Neuron (in vitro differentiated cells): ENCODE measurements at regions not wholly inside any gene's neighbourhood (a gene's known extent, or its start where the extent isn't known, plus 50 kb on each side); places are given as distances from the start of the nearest gene placed in this dataset.

Experiments used
- H2AFZ ChIP-seq: one replicate; pipeline ENCODE4 v1.6.1; 2013; ENCODE audit warnings: low read depth, mild to moderate bottlenecking, inconsistent platforms, low read length, moderate library complexity
- H3K27me3 ChIP-seq: one replicate; pipeline ENCODE4 v1.6.1; 2013; ENCODE audit warnings: low read length; ENCODE audit not compliant: insufficient read depth
- H3K36me3 ChIP-seq: one replicate; pipeline ENCODE4 v1.6.1; 2013; ENCODE audit warnings: low read length; ENCODE audit not compliant: insufficient read depth
- H3K4me1 ChIP-seq: one replicate; pipeline ENCODE4 v1.6.1; 2013; ENCODE audit warnings: low read length; ENCODE audit not compliant: insufficient read depth
- H3K4me3 ChIP-seq: 2 replicates; pipeline ENCODE4 v1.5.1; 2013; ENCODE audit warnings: mild to moderate bottlenecking, low read length, moderate library complexity
- H3K9me3 ChIP-seq: one replicate; pipeline ENCODE4 v1.6.1; 2013; ENCODE audit warnings: low read length

DNA sequence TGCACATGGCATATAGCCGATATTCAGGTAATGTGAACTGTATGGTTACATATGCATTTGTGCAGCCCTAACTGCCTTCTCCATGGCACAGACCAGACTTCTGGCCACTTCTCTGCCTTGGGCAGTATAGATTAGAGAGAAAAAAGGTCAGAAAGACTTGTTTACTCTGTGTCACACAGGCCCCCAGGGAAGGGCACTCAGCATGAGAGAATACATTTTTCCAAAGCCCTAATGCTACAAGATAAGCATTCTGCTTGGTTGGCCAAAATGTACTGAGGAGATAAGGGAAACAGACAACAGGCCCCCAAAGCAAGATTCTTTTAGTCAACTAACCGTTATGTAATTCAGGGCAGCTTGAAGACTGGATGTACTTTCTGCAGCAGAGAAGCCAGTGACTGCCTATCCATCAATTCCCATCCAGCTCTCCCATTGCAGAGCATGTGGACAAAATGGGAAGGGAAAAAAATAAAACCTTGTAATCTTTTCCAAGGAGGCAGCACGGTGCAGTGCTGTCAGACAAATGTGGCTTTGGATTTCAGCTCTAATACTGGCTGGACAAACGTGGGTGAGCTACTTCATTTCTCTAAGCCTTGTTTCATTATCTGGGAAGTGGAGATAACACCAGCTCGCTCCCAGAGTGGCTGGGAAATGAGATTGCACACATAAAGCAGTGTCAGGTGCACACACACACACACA lies 205.9 kb downstream of the NSG2 start:
- Histone ChIP-seq H3K4me3 (no peak overlapping the region), H3K36me3 (no peaks in the 10 kb centered on the region), H2AFZ (no peak overlapping the region), H3K4me1 (no peaks in the 10 kb centered on the region), H3K27me3 (no peaks in the 10 kb centered on the region), H3K9me3 (no peaks in the 10 kb centered on the region)

GRCh38 chr5:174252121-174252520 lies 206.6 kb downstream of the NSG2 start:
- no peak overlapping the region for H3K4me3 ChIP-seq
- no peaks in the 10 kb centered on the region for H3K9me3 ChIP-seq
- H3K4me1 ChIP-seq: no peaks in the 10 kb centered on the region
- no peaks in the 10 kb centered on the region for H3K36me3 ChIP-seq
- no peak overlapping the region for H2AFZ ChIP-seq
- no peaks in the 10 kb centered on the region for H3K27me3 ChIP-seq

DNA sequence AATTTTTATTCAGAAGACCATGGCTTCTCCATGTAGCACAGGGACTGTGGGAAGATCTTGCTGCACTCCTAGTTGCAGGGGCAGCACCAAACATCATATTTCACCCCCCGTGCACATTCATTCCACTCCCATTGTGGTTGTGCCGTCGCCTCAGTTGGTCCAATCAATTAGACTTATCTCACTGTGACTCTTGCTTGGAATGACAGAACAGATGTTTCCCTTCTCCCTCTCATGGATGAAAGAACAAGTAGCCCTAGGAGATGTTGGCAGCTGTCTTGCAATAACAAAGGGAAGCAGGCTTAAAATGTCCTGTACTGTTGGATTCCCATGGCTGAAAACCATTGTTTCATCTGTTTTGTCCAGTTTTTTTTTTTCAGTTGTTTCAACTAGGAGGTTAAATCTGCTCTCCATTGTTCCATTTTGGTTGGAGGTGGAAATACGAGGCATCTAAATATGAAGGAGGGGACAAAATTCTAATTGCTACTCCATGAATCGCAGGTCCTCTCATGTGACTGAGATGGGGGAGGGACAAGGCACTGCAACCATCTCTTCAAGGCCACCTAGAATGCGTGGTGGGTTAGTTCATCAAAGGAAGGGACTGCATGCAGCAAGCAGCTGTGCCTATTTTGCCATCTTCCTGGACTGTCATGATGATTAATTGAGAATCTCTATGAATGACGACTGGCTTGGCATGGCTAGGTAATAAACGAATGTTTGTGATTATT lies 214.4 kb downstream of the NSG2 start:
- Histone ChIP-seq H3K4me1 (no peaks in the 10 kb centered on the region), H3K36me3 (no peaks in the 10 kb centered on the region), H2AFZ (no peak overlapping the region), H3K9me3 (no peaks in the 10 kb centered on the region), H3K27me3 (no peaks in the 10 kb centered on the region), H3K4me3 (no peak overlapping the region)

- Histone ChIP-seq H3K9me3 (no peaks in the 10 kb centered on the region), H3K4me3 (no peak overlapping the region), H2AFZ (no peak overlapping the region), H3K36me3 (no peaks in the 10 kb centered on the region), H3K4me1 (no peaks in the 10 kb centered on the region), H3K27me3 (no peaks in the 10 kb centered on the region)
These were observed 225.8 kb downstream of the NSG2 start for GRCh38 chr5:174271316-174271715.

DNA sequence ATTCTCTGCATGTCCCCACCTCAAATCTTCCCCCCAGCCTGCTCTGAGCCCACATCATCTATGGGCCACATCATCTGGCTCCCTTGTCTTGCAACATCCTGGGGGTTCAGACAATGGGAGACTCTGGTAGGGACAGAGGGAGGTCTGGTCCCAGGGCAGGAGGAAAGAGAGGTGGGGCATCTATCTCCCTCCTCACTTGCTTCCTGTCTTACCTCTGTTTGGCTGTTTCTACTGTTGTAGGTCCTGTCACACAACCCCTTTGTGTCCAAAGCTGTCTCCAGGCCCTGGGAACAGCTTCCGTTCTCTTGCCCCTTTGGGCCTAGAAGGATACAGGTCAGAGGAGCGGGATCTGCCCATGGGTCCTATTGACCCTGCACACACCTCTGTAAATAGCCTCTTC lies 227.2 kb downstream of the NSG2 start:
- H3K27me3 ChIP-seq: no peaks in the 10 kb centered on the region
- no peaks in the 10 kb centered on the region for H3K9me3 ChIP-seq
- H3K4me1 ChIP-seq: no peaks in the 10 kb centered on the region
- H3K4me3 ChIP-seq: no peak overlapping the region
- H3K36me3 ChIP-seq: no peaks in the 10 kb centered on the region
- H2AFZ ChIP-seq: no peak overlapping the region

DNA sequence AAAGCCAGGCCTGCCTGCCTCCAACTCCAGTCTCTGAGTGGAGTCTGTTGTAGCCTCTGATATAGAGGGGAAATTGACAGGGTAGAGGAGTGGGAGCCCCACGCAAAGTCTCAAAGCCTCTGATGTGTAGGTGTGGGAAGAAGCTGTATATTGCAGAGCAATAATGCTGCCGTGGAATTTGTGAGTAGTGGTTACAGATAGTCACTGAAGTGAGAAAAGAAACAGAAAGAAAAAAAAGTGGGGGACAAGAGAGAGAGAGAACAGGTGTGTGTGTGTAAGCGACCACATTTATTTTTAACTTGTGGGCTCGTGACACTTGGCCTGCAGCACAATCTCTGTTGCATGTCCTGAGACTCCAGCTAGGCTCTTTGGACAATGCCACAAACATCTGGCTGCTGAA lies 227.8 kb downstream of the NSG2 start:
- Histone ChIP-seq H2AFZ (no peak overlapping the region), H3K9me3 (no peaks in the 10 kb centered on the region), H3K4me1 (no peaks in the 10 kb centered on the region), H3K4me3 (no peak overlapping the region), H3K27me3 (no peaks in the 10 kb centered on the region), H3K36me3 (no peaks in the 10 kb centered on the region)

DNA sequence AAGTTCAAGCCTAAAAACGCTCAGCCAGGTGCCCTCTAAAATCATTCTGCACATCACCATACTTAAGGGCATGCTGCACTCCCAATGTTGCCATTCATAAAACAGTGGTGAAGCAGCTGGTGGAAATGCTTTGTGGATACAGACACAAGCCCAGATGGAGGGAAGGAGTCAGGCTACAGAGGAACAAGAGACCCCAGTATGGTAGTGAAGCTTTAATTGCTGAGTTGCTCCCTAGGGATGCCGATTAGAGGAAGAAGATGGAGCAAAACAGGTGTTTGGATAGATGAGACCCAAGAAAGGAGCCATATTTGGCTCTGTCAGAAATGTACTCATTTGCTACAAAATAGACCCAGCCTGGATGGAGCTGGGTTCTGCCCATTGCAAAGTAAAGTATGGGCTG lies 230.5 kb downstream of the NSG2 start:
- Histone ChIP-seq H3K4me3 (no peak overlapping the region), H3K36me3 (no peaks in the 10 kb centered on the region)

DNA sequence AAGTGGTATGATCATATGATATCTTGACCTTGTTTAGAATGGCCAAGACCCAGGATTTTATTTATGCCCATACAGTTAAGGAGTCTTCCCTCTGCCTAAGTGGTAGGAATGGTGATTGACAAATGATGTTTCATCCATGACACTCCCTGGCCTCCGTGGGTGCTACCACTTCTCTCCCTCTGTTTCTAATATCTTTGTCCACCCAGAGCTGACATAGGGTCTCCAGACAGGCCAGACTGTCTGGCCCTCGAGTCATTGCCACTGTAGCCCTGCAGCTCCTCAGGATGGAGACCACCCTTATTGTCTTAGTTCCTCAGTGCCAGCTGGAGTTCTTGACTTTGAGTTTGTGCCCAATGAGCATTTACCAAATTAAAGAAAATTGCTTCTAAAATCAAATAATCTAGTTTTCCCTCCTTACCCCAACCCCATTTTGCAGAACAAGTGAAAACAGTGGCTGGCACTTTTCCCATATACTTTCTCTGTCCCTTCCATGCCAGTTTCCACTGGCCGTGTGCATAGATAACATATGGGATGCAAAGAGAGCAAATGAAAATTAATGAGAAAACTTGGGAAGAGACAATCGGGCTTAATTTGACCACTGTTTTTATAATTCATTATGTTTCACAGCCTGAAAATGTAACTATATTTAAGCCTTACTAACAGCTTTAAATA lies 235.7 kb downstream of the NSG2 start:
- H3K4me3 ChIP-seq: no peak overlapping the region
- no peaks in the 10 kb centered on the region for H3K36me3 ChIP-seq
- H3K9me3 ChIP-seq: no peaks in the 10 kb centered on the region
- H3K4me1 ChIP-seq: no peaks in the 10 kb centered on the region
- no peak overlapping the region for H2AFZ ChIP-seq
- no peaks in the 10 kb centered on the region for H3K27me3 ChIP-seq

More for the DNA sequence above, 230.5 kb downstream of the NSG2 start:
- no peaks in the 10 kb centered on the region for H3K4me1 ChIP-seq
- H3K27me3 ChIP-seq: no peaks in the 10 kb centered on the region
- H2AFZ ChIP-seq: no peak overlapping the region
- no peaks in the 10 kb centered on the region for H3K9me3 ChIP-seq

DNA sequence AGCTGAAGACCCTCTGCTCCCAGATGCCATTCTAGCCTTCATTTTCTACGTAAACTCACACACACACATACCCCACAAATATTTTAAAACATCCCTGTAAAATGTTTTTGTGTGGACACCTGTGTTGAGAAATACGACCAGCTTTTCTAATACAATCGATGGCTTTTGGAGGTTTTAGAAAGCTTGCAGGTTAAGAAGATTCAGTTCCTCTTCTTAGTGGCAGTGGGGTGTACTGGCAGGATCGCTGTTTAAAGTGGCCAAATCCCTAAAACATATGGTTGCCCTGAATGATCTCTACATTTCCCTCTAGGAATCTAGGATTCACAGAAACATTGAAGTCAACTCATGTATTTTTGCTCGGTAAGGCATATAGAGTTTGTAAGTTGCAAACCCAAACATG lies 236.3 kb downstream of the NSG2 start:
- Histone ChIP-seq H3K27me3 (no peaks in the 10 kb centered on the region), H3K36me3 (no peaks in the 10 kb centered on the region), H2AFZ (no peak overlapping the region), H3K9me3 (no peaks in the 10 kb centered on the region), H3K4me1 (no peaks in the 10 kb centered on the region), H3K4me3 (no peak overlapping the region)

DNA sequence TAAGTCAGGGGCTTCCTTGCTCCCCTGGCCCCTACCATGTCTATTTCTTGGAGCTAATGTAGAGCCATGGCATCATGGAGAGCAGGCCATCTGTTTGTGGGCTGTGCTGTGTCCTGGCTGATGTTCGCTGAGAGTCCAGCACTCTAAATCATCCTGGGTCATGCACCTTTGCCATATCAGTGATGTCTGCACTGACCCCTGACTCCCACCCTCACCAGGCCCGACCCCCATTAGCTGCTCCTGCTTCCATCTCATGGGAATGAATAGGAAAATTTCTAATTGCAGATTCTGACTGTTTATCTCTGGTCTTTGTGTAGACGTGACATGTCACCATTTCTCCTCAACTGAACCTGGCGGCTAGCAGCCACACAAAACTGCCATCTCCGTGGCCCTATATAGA lies 236.9 kb downstream of the NSG2 start:
- Histone ChIP-seq H2AFZ (no peak overlapping the region), H3K9me3 (no peaks in the 10 kb centered on the region), H3K27me3 (no peaks in the 10 kb centered on the region), H3K36me3 (no peaks in the 10 kb centered on the region), H3K4me3 (no peak overlapping the region), H3K4me1 (no peaks in the 10 kb centered on the region)

GRCh38 chr5:174283211-174284005 lies 237.9 kb downstream of the NSG2 start:
- H3K4me3 ChIP-seq: no peak overlapping the region
- no peaks in the 10 kb centered on the region for H3K27me3 ChIP-seq

GRCh38 chr5:174284873-174285272 lies 239.4 kb downstream of the NSG2 start:
- Histone ChIP-seq H3K4me1 (no peaks in the 10 kb centered on the region), H3K4me3 (no peak overlapping the region), H3K9me3 (no peaks in the 10 kb centered on the region), H3K36me3 (no peaks in the 10 kb centered on the region), H3K27me3 (no peaks in the 10 kb centered on the region), H2AFZ (no peak overlapping the region)

More at GRCh38 chr5:174283211-174284005, 237.9 kb downstream of the NSG2 start:
- no peaks in the 10 kb centered on the region for H3K9me3 ChIP-seq
- no peaks in the 10 kb centered on the region for H3K4me1 ChIP-seq
- H3K36me3 ChIP-seq: no peaks in the 10 kb centered on the region
- no peak overlapping the region for H2AFZ ChIP-seq

GRCh38 chr5:174287761-174288160 lies 242.3 kb downstream of the NSG2 start:
- Histone ChIP-seq H2AFZ (no peak overlapping the region), H3K4me3 (no peak overlapping the region), H3K36me3 (no peaks in the 10 kb centered on the region), H3K27me3 (no peaks in the 10 kb centered on the region), H3K9me3 (no peaks in the 10 kb centered on the region), H3K4me1 (no peaks in the 10 kb centered on the region)
